Neural cell (in vitro differentiated cells): ENCODE measurements at regions not wholly inside any gene's neighbourhood (a gene's known extent, or its start where the extent isn't known, plus 50 kb on each side); places are given as distances from the start of the nearest gene placed in this dataset.

ENCODE experiments used
- H2AFZ ChIP-seq: fragments of 200-600, 300-800 bp; sonication (generic), shearing (Covaris generic); 2 replicates; pipeline ENCODE4 v1.6.0; 2014; ENCODE audit warnings: low read depth, mild to moderate bottlenecking, antibody characterized with exemption, low read length, moderate library complexity
- H3F3A ChIP-seq: fragments of 200-600 bp; shearing (Covaris generic); 2 replicates; pipeline ENCODE4 v1.6.1; 2016; ENCODE audit warnings: mild to moderate bottlenecking, moderate library complexity, mixed read lengths, antibody characterized with exemption, low read length; ENCODE audit not compliant: insufficient read depth, poor library complexity, severe bottlenecking
- H3K27ac ChIP-seq: fragments of 200-600, 300-800 bp; sonication (generic), shearing (Covaris generic); 2 replicates; pipeline ENCODE4 v1.5.1; 2014; ENCODE audit warnings: mild to moderate bottlenecking, low read length, moderate library complexity
- H3K27me3 ChIP-seq: fragments of 300-800, 200-600 bp; sonication (generic), shearing (Covaris generic); 2 replicates; pipeline ENCODE4 v1.6.0; 2014; ENCODE audit warnings: mild to moderate bottlenecking, low read depth, low read length, moderate library complexity; ENCODE audit not compliant: insufficient read depth
- H3K36me3 ChIP-seq: fragments of 300-800, 200-600 bp; sonication (generic), shearing (Covaris generic); 2 replicates; pipeline ENCODE4 v1.5.1; 2014; ENCODE audit warnings: mild to moderate bottlenecking, antibody characterized with exemption, low read length, moderate library complexity; ENCODE audit not compliant: insufficient read depth
- H3K4me2 ChIP-seq: fragments of 300-800, 200-600 bp; sonication (generic), shearing (Covaris generic); 2 replicates; pipeline ENCODE4 v1.6.0; 2014; ENCODE audit warnings: mild to moderate bottlenecking, low read length
- H3K4me3 ChIP-seq: fragments of 300-800, 200-600 bp; sonication (generic), shearing (Covaris generic); 2 replicates; pipeline ENCODE4 v1.5.1; 2014; ENCODE audit warnings: mild to moderate bottlenecking, low read length, moderate library complexity
- H3K79me2 ChIP-seq: fragments of 200-600 bp; shearing (Covaris generic); replicated peaks from 2 replicates; pipeline ENCODE4 v1.6.0; 2014; ENCODE audit warnings: mild to moderate bottlenecking, low read length, moderate library complexity; ENCODE audit not compliant: insufficient read depth
- H3K9ac ChIP-seq: fragments of 300-800, 200-600 bp; sonication (generic), shearing (Covaris generic); 2 replicates; pipeline ENCODE4 v1.6.1; 2016; ENCODE audit warnings: mild to moderate bottlenecking, low read length, mixed read lengths
- H3K9me2 ChIP-seq: fragments of 200-600 bp; shearing (Covaris generic); 2 replicates; pipeline ENCODE4 v1.6.1; 2016; ENCODE audit warnings: mild to moderate bottlenecking, low read length, mixed read lengths; ENCODE audit not compliant: insufficient read depth
- H3K9me3 ChIP-seq: fragments of 200-600, 300-800 bp; sonication (generic), shearing (Covaris generic); 2 replicates; pipeline ENCODE4 v1.6.1; 2016; ENCODE audit warnings: mild to moderate bottlenecking, mixed run types, low read length, moderate library complexity, mixed read lengths
- H4K20me1 ChIP-seq: fragments of 200-600 bp; shearing (Covaris generic); 2 replicates; pipeline ENCODE4 v1.6.1; 2016; ENCODE audit warnings: mild to moderate bottlenecking, mixed run types; ENCODE audit not compliant: insufficient read depth
- CTCF ChIP-seq: fragments of 450-650 bp; IDR thresholded peaks from 2 replicates; pipeline ENCODE4 v1.5.1; 2014; ENCODE audit warnings: antibody characterized with exemption, mild to moderate bottlenecking, moderate library complexity; ENCODE audit not compliant: poor library complexity, severe bottlenecking
- EP300 ChIP-seq: fragments of 450-650 bp; conservative IDR thresholded peaks from 2 replicates; pipeline ENCODE4 v1.6.1; 2014; ENCODE audit warnings: antibody characterized with exemption, mild to moderate bottlenecking, moderate library complexity; ENCODE audit not compliant: poor library complexity, severe bottlenecking
- EZH2 ChIP-seq: fragments of 200-600, 300-800 bp; shearing (Covaris generic), sonication (generic); IDR thresholded peaks from 2 replicates; pipeline ENCODE4 v1.6.1; 2014; ENCODE audit warnings: antibody characterized with exemption, low read length, borderline replicate concordance, mild to moderate bottlenecking; ENCODE audit not compliant: insufficient read depth, poor library complexity, severe bottlenecking
- MXI1 ChIP-seq: fragments of 450-650 bp; conservative IDR thresholded peaks from 2 replicates; pipeline ENCODE4 v1.6.1; 2014; ENCODE audit warnings: antibody characterized with exemption, mild to moderate bottlenecking; ENCODE audit not compliant: poor library complexity, severe bottlenecking
- POLR2AphosphoS5 ChIP-seq: IDR thresholded peaks from 2 replicates; pipeline ENCODE4 v1.6.1; 2012
- RAD21 ChIP-seq: fragments of 450-650 bp; conservative IDR thresholded peaks from 2 replicates; pipeline ENCODE4 v1.6.1; 2014; ENCODE audit warnings: antibody characterized with exemption, mild to moderate bottlenecking, moderate library complexity
- REST ChIP-seq: IDR thresholded peaks from 2 replicates; pipeline ENCODE4 v1.6.1; 2012; ENCODE audit warnings: borderline replicate concordance
- SMC3 ChIP-seq: fragments of 450-650 bp; conservative IDR thresholded peaks from 2 replicates; pipeline ENCODE4 v1.6.1; 2014; ENCODE audit warnings: antibody characterized with exemption, mild to moderate bottlenecking, moderate library complexity; ENCODE audit not compliant: poor library complexity
- TAF1 ChIP-seq: IDR thresholded peaks from 2 replicates; pipeline ENCODE4 v1.6.1; 2012; ENCODE audit warnings: low read depth

- Histone ChIP-seq H3K9me2 (no peaks in the 10 kb centered on the region), H3K79me2 (no peaks in the 10 kb centered on the region), H3K27me3 (no peaks in the 10 kb centered on the region), H4K20me1 (no peaks in the 10 kb centered on the region), H3K27ac (no peak overlapping the region), H3F3A (no peaks in the 10 kb centered on the region), H3K36me3 (no peaks in the 10 kb centered on the region), H3K4me2 (no peak overlapping the region), H3K9ac (no peak overlapping the region), H3K4me3 (no peak overlapping the region), H3K9me3 (no peaks in the 10 kb centered on the region), H2AFZ (no peak overlapping the region)
- TF ChIP-seq EP300 (no peak), MXI1 (no peak), POLR2AphosphoS5 (no peak), CTCF (no peak), TAF1 (no peak), REST (no peak), RAD21 (no peak), EZH2 (no peak), SMC3 (no peak)
Measured at GRCh38 chr20:51276296-51276695, 253.4 kb upstream of the KCNG1 start.

GRCh38 chr20:51275826-51276225 is 252.9 kb upstream of the KCNG1 start:
- no peaks in the 10 kb centered on the region for H3F3A ChIP-seq
- no peaks in the 10 kb centered on the region for H3K9me3 ChIP-seq
- H3K9ac ChIP-seq, result no peak overlapping the region
- no peak overlapping the region for H2AFZ ChIP-seq
- no peak overlapping the region for H3K4me2 ChIP-seq
- H4K20me1 ChIP-seq, result no peaks in the 10 kb centered on the region
- no peaks in the 10 kb centered on the region for H3K79me2 ChIP-seq
- no peaks in the 10 kb centered on the region for H3K9me2 ChIP-seq
- H3K27me3 ChIP-seq, result no peaks in the 10 kb centered on the region
- H3K4me3 ChIP-seq, result no peak overlapping the region
- no peak overlapping the region for H3K27ac ChIP-seq
- no peaks in the 10 kb centered on the region for H3K36me3 ChIP-seq
- TF ChIP-seq EP300 (no peak), POLR2AphosphoS5 (no peak), SMC3 (no peak), CTCF (no peak), RAD21 (no peak), TAF1 (no peak)
